ENCODE measurements at regions not wholly inside any gene's neighbourhood (a gene's known extent, or its start where the extent isn't known, plus 50 kb on each side); places are given as distances from the start of the nearest gene placed in this dataset.

GRCh38 chr11:50394017-50394416 lies 361.3 kb downstream of the OR4C45 start:
- TF ChIP-seq CTCF (IDR thresholded peaks at IDR 0.05) (no peak), POLR2A (IDR thresholded peaks at IDR 0.05) (no peak)

Measured in esophagus squamous epithelium (tissue), 4 donors.